H1 (cell line): ENCODE measurements at regions not wholly inside any gene's neighbourhood (a gene's known extent, or its start where the extent isn't known, plus 50 kb on each side); places are given as distances from the start of the nearest gene placed in this dataset.

ENCODE experiments used
- CTCF ChIA-PET: fragments of 300-600 bp; sonication (Branson Sonifier 250); formaldehyde crosslinking; loops from one replicate; lab custom pipeline; 2021; ENCODE audit not compliant: partially characterized antibody; lab: Charles Lee
- POLR2A ChIA-PET: fragments of 300-600 bp; sonication (Branson Sonifier 250); formaldehyde crosslinking; loops from one replicate; lab custom pipeline; 2021; ENCODE audit warnings: inconsistent platforms; ENCODE audit not compliant: partially characterized antibody; lab: Charles Lee
- DNase-seq, 2 experiments: peaks; one replicate each; pipeline versions ENCODE4 v3.0.0 to v3.0.0-alpha.2; 2010 to 2022; ENCODE audit warnings: low spot score in 2 of 2, low read depth in 1 of 2, mixed read lengths in 1 of 2
- FAIRE-seq: peaks from 2 replicates; lab custom pipeline; 2011; peaks lifted over from hg19 to GRCh38; lab: Jason Lieb, UNC
- H2AFZ ChIP-seq: 2 replicates; pipeline ENCODE4 v1.8.1; 2012; ENCODE audit warnings: low read length, inconsistent platforms
- H2AK5ac ChIP-seq: 2 replicates; pipeline ENCODE4 v1.6.1; 2013; ENCODE audit warnings: low read depth, low read length
- H2BK120ac ChIP-seq: replicated peaks from 2 replicates; pipeline ENCODE3; 2013; ENCODE audit warnings: low read depth, low read length, inconsistent platforms
- H2BK12ac ChIP-seq: 2 replicates; pipeline ENCODE4 v1.6.1; 2013; ENCODE audit warnings: low read depth, low read length
- H2BK15ac ChIP-seq: 2 replicates; pipeline ENCODE4 v1.6.1; 2013; ENCODE audit warnings: low read length
- H2BK20ac ChIP-seq: 2 replicates; pipeline ENCODE4 v1.6.1; 2013; ENCODE audit warnings: low read length
- H2BK5ac ChIP-seq: 2 replicates; pipeline ENCODE4 v1.6.1; 2013; ENCODE audit warnings: low read depth, low read length
- H3K14ac ChIP-seq: 2 replicates; pipeline ENCODE4 v1.6.1; 2013; ENCODE audit warnings: inconsistent platforms; ENCODE audit not compliant: insufficient read length
- H3K18ac ChIP-seq: 2 replicates; pipeline ENCODE4 v1.6.1; 2013; ENCODE audit warnings: low read length; ENCODE audit errors: extremely low read depth
- H3K23ac ChIP-seq: 2 replicates; pipeline ENCODE4 v1.6.1; 2013; ENCODE audit warnings: inconsistent platforms; ENCODE audit not compliant: insufficient read length
- H3K23me2 ChIP-seq: 2 replicates; pipeline ENCODE4 v1.6.1; 2013; ENCODE audit warnings: low read depth, low read length
- H3K27ac ChIP-seq: 2 replicates; pipeline ENCODE4 v1.6.1; 2011; ENCODE audit warnings: low read depth, low read length, inconsistent platforms
- H3K27me3 ChIP-seq, 4 experiments: replicated peaks in 1 of 4; 1 replicate in 1 of 4; 2 replicates in 3 of 4; pipeline versions ENCODE4 v1.6.1 to v1.8.1; 2011 to 2013; ENCODE audit warnings: low read length in 3 of 4, mild to moderate bottlenecking in 3 of 4, inconsistent platforms in 2 of 4, mixed read lengths in 2 of 4, moderate library complexity in 1 of 4; ENCODE audit not compliant: control insufficient read depth in 3 of 4, insufficient read depth in 3 of 4; ENCODE audit errors: extremely low read depth in 1 of 4
- H3K36me3 ChIP-seq, 4 experiments: 2 replicates each; pipeline versions ENCODE4 v1.6.1 to v1.8.1; 2011 to 2013; ENCODE audit warnings: mild to moderate bottlenecking in 4 of 4, low read length in 3 of 4, moderate library complexity in 2 of 4, control low read depth in 1 of 4, inconsistent platforms in 1 of 4; ENCODE audit not compliant: insufficient read depth in 4 of 4, control insufficient read depth in 2 of 4
- H3K4ac ChIP-seq: replicated peaks from 2 replicates; pipeline ENCODE3; 2013; ENCODE audit warnings: low read length, low read depth, mixed read lengths, inconsistent platforms; ENCODE audit not compliant: insufficient read length
- H3K4me1 ChIP-seq, 4 experiments: replicated peaks in 1 of 4; 1 replicate in 1 of 4; 2 replicates in 3 of 4; pipeline versions ENCODE4 v1.6.1 to v1.8.1; 2011 to 2013; ENCODE audit warnings: low read length in 3 of 4, inconsistent platforms in 2 of 4, mixed read lengths in 1 of 4; ENCODE audit not compliant: insufficient read depth in 4 of 4, control insufficient read depth in 3 of 4
- H3K4me2 ChIP-seq, 2 experiments: 2 replicates each; pipeline versions ENCODE4 v1.6.1 to v1.8.1; 2011 to 2013; ENCODE audit warnings: low read depth in 2 of 2, low read length in 2 of 2, control low read depth in 1 of 2, inconsistent platforms in 1 of 2, mild to moderate bottlenecking in 1 of 2; ENCODE audit not compliant: insufficient read depth in 1 of 2
- H3K4me3 ChIP-seq, 4 experiments: fragments of 200-600, 300-600 bp in 1 of 4; sonication (generic), shearing (Covaris generic), sonication (Bioruptor Twin) in 1 of 4; 2 replicates each; pipeline versions ENCODE4 v1.5.1 to v1.8.1; 2011 to 2016; ENCODE audit warnings: low read length in 4 of 4, low read depth in 3 of 4, control low read depth in 2 of 4, inconsistent platforms in 2 of 4, mild to moderate bottlenecking in 2 of 4, mixed read lengths in 1 of 4, moderate library complexity in 1 of 4; ENCODE audit not compliant: insufficient read depth in 2 of 4; ENCODE audit errors: extremely low read depth in 1 of 4
- H3K56ac ChIP-seq: replicated peaks from 2 replicates; pipeline ENCODE3; 2013; ENCODE audit warnings: low read depth, mild to moderate bottlenecking, mixed read lengths, low read length, inconsistent platforms; ENCODE audit not compliant: insufficient read length
- H3K79me1 ChIP-seq: 2 replicates; pipeline ENCODE4 v1.6.1; 2013; ENCODE audit warnings: low read depth, low read length, control low read depth
- H3K79me2 ChIP-seq, 2 experiments: 2 replicates each; pipeline versions ENCODE4 v1.6.1 to v1.8.1; 2012 to 2013; ENCODE audit warnings: low read length in 2 of 2, mild to moderate bottlenecking in 2 of 2, inconsistent platforms in 1 of 2; ENCODE audit not compliant: insufficient read depth in 2 of 2, control insufficient read depth in 1 of 2
- H3K9ac ChIP-seq, 4 experiments: replicated peaks in 1 of 4; 1 replicate in 1 of 4; 2 replicates in 3 of 4; pipeline versions ENCODE4 v1.6.1 to v1.8.1; 2011 to 2013; ENCODE audit warnings: low read depth in 3 of 4, low read length in 3 of 4, control low read depth in 2 of 4, mild to moderate bottlenecking in 2 of 4, moderate library complexity in 2 of 4, inconsistent platforms in 1 of 4; ENCODE audit errors: extremely low read depth in 1 of 4
- H3K9me3 ChIP-seq, 2 experiments: 2 replicates each; pipeline versions ENCODE4 v1.6.1 to v1.8.1; 2012 to 2013; ENCODE audit warnings: mild to moderate bottlenecking in 2 of 2, moderate library complexity in 2 of 2, control low read depth in 1 of 2, inconsistent platforms in 1 of 2, low read depth in 1 of 2, low read length in 1 of 2, mixed read lengths in 1 of 2; ENCODE audit not compliant: insufficient read depth in 2 of 2
- H4K20me1 ChIP-seq, 2 experiments: replicated peaks in 1 of 2; 2 replicates each; pipeline versions ENCODE3 to v1.8.1; 2011 to 2013; ENCODE audit warnings: inconsistent platforms in 2 of 2, low read length in 2 of 2, mild to moderate bottlenecking in 1 of 2; ENCODE audit not compliant: insufficient read depth in 2 of 2, control insufficient read depth in 1 of 2
- H4K5ac ChIP-seq: 2 replicates; pipeline ENCODE4 v1.6.1; 2013; ENCODE audit warnings: low read length, low read depth, mixed read lengths, inconsistent platforms; ENCODE audit not compliant: insufficient read length
- H4K8ac ChIP-seq: 2 replicates; pipeline ENCODE4 v1.8.0; 2013; ENCODE audit warnings: mild to moderate bottlenecking, moderate library complexity, low read length, inconsistent platforms; ENCODE audit not compliant: insufficient read depth; ENCODE audit errors: extremely low read depth
- H4K91ac ChIP-seq: replicated peaks from 2 replicates; pipeline ENCODE3; 2013; ENCODE audit warnings: low read length, mixed read lengths, inconsistent platforms; ENCODE audit not compliant: insufficient read length
- ASH2L ChIP-seq: fragments of 200-600, 300-600 bp; sonication (generic); IDR thresholded peaks from one replicate; pipeline ENCODE4 v1.7.1; 2017; ENCODE audit warnings: low read length
- RXRA ChIP-seq: IDR thresholded peaks from 2 replicates; pipeline ENCODE4 v1.6.1; 2011; ENCODE audit warnings: low read depth, mild to moderate bottlenecking, low read length, moderate library complexity; ENCODE audit not compliant: insufficient read depth
- WGBS, 2 experiments: shearing (Covaris generic) in 1 of 2; methylation state at CpG; one replicate each; pipeline versions ENCODE4 v1.1.6 to v1.1.7; 2013 to 2015; ENCODE audit warnings: low lambda C conversion rate in 2 of 2, mixed read lengths in 2 of 2, inconsistent platforms in 1 of 2, low coverage in 1 of 2, missing lambda C conversion rate in 1 of 2; ENCODE audit not compliant: insufficient replicate concordance in 2 of 2, insufficient coverage in 1 of 2, insufficient read length in 1 of 2; ENCODE audit errors: extremely low coverage in 1 of 2, missing lambda C conversion rate in 1 of 2; 5-methylcytosine and 5-hydroxymethylcytosine counted together

- peak overlapping the region; percentile 35; the same call in 1 of the 2 replicates for H2AFZ ChIP-seq
These were observed 229.5 kb downstream of the TOMM20 start for GRCh38 chr1:234899041-234899729.

More at GRCh38 chr1:234899041-234899729, 229.5 kb downstream of the TOMM20 start:
- Histone ChIP-seq H3K9ac (0 out of 7 replicates have a peak overlapping the region, but pooled peaks of 1 of the 4 experiments have one; percentile 1), H3K56ac (no peak overlapping the region), H2AK5ac (no peak overlapping the region), H3K4me1 (peaks cover 0 to 8% (median 2%) of the 10 kb centered on the region in 4 experiments; a peak in 3 of 7 replicates)
- TF ChIP-seq ASH2L, result no peak
- no peak for TF ChIP-seq RXRA
- TF ChIP-seq, all 59 proteins: peak for 0
- Histone ChIP-seq H3K14ac (no peak overlapping the region), H4K20me1 (no peaks in the 10 kb centered on the region), H4K91ac (no peak overlapping the region), H2BK12ac (peak overlapping the region; percentile 69; the same call in 1 of the 2 replicates), H3K79me1 (no peaks in the 10 kb centered on the region), H3K4me3 (no peak overlapping the region), H2BK5ac (no peak overlapping the region), H2BK15ac (no peak overlapping the region), H3K23me2 (no peaks in the 10 kb centered on the region; the same call in 1 of the 2 replicates), H3K27ac (no peak overlapping the region), H3K18ac (0 out of 2 replicates have a peak overlapping the region, but pooled peaks have one; percentile 20), H3K4me2 (no peak overlapping the region), H3K4ac (no peak overlapping the region), H4K8ac (no peak overlapping the region), H3K27me3 (peaks cover 0 to 4% (median 0%) of the 10 kb centered on the region in 4 experiments; a peak in 2 of 7 replicates), H4K5ac (no peak overlapping the region), H2BK20ac (no peak overlapping the region), H2BK120ac (no peak overlapping the region), H3K23ac (no peak overlapping the region), H3K79me2 (no peaks in the 10 kb centered on the region), H3K9me3 (no peaks in the 10 kb centered on the region), H3K36me3 (no peaks in the 10 kb centered on the region)
- ChIA-PET POLR2A (no interaction called here), CTCF (interaction anchor here (1.4 to 2.0 kb wide), 2 partner anchors 11 to 194 kb away, joined by 4 read pairs; no protein-coding TSS in a partner anchor)
- WGBS, 2 experiments, result 73% methylated on average over 10 of the region's 11 CpGs; no CpG with 5 or more reads in 1 of the 2 experiments
- no peak for DNase-seq
- no peak for FAIRE-seq
